ENCODE measurements at regions not wholly inside any gene's neighbourhood (a gene's known extent, or its start where the extent isn't known, plus 50 kb on each side); places are given as distances from the start of the nearest gene placed in this dataset.

DNA sequence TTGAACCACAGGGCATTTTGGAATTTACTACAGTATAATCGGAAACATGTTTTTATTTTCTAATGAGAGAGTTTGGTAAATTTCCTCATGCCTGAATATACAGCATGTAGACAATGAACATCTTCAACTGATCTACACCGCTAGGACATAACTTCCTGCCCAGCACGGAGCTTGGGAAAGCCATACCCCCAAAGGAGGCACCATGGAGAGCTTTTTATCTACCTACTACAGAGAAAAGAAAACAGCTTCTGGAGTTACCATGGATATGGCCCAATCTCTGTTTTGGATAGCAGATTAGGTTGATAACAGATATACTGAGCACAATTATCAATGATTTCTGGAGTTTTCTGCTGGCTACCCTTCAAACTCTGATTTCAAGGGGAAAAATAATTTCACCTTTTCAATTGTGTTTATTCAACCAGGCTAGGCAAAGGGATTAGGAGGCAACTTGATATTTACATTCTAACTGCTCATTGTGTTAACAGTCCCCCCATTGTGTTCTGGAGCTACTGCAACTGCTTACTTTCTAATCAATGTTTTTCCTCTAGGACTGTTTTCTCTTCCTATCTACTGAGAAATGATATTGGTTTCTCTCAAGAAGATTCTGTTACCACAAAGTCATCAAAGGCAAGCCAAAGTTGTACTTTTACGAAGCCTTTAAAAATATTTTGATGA lies 123.0 kb upstream of the ARHGAP28 start:
- no peak for DNase-seq (ENCODE audit: low read depth, low spot score)

DNA sequence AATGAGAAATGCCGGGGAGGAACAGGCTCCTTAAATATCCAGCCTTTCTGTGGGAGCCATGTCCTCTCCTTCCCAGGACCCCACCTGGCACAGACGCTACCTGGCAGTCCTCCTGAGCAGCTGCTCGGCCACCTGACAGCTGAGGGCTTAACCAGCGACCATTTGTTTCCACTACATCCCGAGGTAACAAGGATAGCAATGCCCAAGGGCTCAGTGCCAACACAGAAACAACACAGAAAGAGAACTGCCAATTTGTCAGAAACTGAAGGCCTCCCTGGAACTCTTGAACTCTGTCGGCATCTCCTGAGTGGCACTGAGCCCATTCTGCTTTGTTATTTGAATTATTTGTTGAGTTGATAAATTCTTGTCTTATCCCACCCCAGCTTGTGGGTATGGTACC lies 122.2 kb upstream of the ARHGAP28 start:
- no peak for DNase-seq (ENCODE audit: low read depth, low spot score)

DNA sequence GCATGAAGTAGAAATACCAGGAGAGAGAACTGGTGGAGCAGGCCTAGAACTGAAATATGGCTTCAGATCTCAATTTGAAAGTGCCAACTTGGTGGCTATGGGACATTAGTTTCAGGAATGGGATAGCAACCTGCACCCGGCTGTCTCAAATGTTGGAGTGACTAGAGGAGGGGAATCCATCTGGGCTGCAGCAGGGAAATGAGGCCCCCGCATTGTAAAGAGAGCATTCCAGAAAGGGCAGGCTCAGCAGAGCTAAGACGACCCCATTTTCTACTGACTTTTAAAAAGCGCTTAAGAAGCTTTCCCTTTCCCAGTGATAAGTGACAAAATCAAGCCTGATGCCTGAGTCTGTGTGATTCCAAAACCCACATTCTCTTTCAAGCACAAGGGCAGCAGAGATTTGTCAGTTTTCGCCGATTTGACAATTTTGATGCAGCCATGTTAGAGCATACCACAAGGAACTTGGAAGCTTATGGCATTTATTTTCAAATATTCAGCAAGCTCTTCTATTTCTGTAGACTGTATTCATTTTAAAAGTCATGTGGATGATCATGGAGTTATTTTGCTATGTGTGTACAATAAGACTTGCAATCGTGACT lies 119.8 kb upstream of the ARHGAP28 start:
- no peak for DNase-seq (ENCODE audit: low read depth, low spot score)

DNA sequence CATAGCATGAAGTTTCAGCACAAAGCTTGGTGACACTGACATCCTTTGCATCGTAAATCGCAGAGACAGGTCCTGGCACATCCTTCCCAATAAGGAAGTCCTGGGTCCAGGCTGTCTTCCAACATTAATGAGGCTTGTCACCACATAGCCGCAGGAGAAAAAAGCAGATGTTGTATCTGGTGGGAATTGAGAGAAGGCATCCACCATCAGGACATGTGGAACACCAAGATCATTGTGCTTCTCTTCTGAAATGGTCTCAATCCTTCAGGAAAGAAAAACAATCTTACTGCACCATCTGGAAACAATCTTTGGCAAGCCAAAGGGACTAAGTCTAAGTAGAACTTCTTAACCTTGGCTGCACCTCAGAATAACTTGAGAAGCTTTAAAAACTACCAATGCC lies 119.0 kb upstream of the ARHGAP28 start:
- DNase-seq (ENCODE audit: low read depth, low spot score) = no peak

DNA sequence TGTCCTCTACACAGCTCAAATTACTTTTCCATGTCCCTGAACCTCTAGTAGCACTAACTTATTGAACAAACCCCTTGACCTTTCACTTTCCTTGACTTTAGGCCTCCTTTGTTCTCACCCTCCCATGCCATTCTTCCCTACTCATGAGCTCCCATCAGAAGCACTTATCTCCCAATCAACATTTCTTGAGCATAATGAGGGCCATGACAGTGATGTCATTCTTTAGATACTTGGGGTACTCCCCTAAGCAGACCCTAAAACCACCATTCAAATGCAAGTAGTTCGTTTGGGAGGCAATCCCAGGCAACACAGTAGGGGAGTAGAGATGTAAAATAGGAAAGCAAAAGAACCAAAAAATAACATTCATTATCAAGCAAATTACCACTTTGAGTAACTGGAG lies 115.9 kb upstream of the ARHGAP28 start:
- DNase-seq (ENCODE audit: low read depth, low spot score) = no peak

DNA sequence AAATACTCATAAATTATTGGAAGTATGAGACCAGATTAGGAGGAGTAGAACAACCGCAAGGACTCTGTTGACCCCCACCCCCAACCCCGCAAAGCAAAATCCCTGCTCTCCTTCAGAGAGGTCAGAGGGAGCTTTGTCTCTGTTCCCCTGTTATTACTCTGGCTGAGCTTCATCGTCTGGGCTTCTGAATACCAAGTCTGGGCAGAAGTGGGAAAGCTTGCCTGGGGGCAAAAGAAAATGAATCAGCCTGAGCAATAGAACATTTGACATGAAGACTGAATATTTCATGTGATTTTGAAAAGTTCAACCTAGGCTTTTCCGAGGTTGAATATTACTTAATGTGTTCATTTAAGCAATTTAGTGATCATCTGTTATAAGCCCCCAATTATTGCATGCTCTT lies 114.6 kb upstream of the ARHGAP28 start:
- no peak for DNase-seq (ENCODE audit: low read depth, low spot score)

DNA sequence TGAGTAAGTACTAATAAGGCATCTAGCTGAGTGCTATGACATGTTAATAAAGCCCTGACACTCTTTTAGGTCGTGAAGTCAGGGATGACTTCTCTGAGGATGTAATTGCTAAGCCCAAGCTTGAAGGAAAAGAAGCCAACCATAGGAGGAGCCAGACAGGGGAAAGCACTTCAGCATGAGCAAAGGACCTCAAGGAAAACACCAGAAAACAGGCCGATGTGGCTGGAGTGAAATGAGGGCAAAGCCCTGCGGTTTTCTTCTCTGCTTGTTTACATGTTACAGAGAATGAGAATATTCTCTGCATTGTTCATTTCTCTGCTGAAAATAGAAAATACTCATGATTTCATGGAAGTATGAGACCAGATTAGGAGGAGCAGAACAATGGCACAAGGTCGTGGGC lies 112.5 kb upstream of the ARHGAP28 start:
- no peak for DNase-seq (ENCODE audit: low read depth, low spot score)

DNA sequence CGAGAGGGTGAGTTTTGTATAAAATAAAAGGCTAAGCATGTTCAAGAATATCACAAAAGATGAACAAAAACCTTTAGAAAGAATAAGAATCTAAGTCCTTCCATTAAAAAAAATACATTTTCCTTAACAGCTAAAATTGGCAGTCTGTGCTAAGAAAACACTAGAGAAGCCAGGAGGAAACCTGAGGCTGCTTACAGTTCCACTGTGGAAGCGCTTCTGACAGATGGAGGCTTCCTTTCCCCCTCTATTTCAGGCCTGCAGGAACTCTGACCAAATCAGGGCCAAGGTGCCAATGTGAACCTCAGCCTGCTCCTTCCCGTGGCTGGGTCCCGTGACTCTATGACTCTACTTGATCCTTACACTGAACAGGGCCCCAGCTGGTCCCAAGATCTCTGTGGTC lies 108.1 kb upstream of the ARHGAP28 start:
- DNase-seq (ENCODE audit: low read depth, low spot score) = no peak

DNA sequence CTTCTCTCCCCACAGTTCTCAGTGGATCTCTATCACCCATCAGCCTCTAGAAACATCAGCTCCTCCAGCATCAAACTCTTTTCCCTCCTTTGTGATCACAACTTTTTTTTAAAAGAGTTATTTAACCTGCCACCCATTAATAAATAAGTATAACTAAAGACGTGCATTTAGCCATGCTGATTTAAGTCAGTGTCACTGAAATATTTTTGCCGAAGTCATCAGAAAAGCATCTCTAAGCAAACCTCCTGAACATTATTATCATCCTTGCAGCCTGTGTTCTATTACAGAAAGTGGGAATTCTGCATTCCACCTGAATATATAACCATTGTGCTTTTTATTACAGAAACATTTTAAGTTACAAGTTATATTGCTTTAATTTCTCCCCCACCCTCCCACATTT lies 106.2 kb upstream of the ARHGAP28 start:
- no peak for DNase-seq (ENCODE audit: low read depth, low spot score)

DNA sequence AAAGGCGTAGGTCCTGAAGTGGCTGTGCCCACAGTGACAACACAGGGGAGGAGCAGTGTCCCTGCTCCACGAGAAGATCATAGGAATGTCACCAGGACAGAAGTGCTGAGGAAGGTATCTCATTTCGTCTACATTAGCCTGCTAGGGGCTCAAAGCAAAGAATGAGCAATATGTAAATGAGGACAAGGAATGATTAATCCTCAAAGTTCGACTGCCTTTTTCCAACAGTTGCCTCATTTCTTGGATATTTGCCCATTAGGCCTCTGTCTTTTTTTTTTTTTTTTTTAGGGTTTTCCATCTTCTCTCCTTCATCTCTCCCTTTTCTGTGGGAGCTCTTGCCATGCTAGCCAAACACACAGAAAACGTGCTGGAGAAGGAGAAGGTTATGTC lies 105.2 kb upstream of the ARHGAP28 start:
- no peak for DNase-seq (ENCODE audit: low read depth, low spot score)

DNA sequence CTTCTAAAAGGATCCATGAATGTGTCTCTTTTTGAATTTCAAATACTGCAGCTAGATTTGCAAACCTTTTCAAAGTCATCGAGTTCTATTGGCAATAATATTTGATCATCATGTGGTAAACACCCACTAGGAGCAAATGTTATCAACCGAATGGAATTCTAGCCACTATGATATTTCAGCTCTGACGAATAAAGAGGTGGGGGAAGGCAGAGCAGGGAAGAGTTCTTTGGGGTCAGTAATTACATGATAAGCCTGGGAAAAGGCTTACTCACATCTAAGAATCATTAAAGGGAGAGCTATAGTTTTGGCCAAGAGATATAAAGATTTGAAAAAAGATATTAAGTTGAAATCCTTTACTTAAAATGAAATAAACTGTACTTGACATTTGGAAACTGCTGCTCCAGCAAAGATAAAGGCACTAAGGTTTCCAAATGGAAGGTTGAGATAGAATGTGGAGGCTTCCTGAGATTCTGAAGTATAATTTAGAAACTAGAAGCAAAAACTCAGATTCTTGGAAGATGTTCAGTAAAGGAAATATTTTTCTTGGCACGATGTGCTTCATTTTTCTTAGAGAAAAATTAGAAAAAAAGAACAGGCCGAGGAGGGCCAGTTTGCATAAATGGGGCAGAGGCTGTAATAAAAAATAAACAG lies 104.7 kb upstream of the ARHGAP28 start:
- DNase-seq (ENCODE audit: low read depth, low spot score) = no peak

DNA sequence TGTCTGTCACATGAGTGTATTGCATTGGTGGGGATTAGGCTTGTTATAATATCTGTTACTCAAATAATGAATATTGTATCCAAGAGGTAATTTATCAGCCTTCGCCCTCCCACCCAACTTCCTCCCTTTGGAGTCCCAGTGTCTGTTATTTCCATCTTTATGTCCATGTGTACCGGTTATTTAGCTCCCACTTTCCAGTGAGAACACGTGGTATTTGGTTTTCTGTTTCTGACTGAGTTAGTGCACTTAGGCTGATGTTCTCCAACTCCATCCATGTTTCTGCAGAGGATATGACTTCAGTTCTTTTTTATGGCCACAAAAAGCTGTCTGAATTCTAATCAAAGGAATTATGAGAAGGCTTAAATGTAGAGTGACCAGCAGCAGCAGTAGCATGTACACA lies 104.0 kb upstream of the ARHGAP28 start:
- no peak for DNase-seq (ENCODE audit: low read depth, low spot score)

DNA sequence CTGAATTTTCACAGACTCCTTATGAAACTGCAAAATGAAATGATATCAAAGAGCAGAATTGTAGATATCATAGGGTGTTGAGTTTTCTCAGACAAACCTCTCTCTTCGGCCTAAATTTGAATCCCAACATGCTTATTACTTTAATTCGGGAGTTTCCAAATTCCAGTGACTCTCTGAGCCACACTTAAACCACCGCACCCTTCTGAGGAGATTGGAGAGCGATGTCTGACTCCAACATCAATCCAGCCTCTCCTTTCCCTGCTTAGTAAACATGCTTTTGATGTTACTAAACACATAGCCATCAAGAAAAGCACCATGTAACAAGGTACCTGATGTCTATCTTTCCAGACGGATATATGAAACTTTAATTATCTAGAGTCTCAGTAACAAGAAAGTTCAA lies 103.1 kb upstream of the ARHGAP28 start:
- DNase-seq (ENCODE audit: low read depth, low spot score) = no peak

DNA sequence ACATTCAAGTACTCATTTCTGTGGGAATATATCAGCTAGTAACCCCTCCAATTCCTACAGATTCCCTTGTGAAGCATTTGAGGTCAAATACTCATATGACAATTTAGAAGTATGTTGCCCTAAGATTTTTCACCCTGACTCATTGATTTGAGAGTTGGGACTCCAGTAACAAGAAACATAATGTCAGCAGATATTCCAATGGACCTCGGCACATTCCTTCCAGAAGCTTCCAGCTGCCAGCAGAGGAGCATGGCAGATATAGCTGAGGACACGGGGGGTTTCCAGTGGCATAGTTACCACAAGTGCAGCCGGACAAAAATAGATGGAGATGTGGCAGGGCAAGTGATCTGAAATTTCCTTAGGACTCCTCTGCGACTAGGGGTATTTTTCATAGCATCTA lies 101.9 kb upstream of the ARHGAP28 start:
- DNase-seq (ENCODE audit: low read depth, low spot score) = no peak

DNA sequence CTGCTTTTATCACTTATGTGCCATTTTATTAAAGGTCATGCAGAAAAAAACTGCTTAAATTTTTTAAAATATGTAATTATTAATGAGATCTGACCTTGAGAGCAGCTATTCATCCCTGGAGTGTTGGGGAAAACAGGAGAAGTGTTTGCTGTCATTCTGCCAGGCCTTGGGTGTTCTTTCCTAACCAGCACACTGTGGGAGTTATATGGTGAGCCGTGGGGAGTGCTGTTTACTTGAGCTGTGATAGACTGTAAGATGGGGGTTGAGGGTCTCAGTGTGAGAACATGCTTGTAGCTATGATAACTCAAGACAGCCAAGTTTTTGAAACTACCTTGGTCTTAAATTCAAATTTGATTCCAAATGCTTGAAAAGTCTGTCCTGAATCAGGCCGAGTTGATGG lies 101.3 kb upstream of the ARHGAP28 start:
- peak; percentile 65 for DNase-seq (ENCODE audit: low read depth, low spot score)

DNA sequence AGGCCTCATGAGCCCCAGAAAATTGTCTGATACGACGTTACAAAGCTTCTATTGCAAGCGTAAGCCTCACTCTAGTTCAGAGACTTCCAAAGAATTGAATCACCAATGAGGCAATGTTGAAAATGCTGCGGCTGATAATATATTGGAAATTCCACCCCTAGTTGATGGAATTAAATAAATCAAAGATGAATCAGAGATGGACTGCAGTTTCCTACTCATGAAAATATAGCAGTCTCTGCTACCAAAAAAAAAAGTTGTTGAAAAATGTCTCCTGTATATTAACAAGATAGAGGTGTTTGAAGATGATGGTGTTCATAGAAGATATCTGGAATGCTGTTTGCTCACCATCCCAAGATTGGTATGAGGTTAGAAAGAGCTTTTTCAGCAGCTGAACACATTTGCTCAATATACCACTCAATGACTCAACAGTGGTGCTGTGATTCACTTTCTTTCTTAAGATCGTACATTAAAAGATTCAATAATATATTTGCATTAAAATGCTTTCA lies 99.8 kb upstream of the ARHGAP28 start:
- DNase-seq (ENCODE audit: low read depth, low spot score) = no peak

DNA sequence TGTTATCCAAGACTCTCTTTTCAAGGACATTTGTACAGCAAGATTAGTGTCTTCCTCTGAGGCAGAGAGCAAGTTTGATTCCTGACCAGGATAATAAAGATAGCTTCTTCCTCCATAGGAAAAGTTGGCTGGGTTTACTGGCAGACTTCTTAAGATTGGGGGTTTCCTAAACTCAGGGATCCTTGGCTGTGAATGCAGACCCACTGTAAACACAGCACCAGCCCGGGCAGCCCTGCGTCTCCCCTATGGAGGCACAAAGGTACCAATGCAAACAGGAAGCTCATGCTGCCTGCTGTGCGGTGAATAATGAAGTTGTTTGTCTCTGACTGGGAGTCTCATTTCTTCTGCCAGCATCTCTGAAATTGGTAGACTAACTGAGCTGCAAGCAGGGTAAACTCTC lies 96.2 kb upstream of the ARHGAP28 start:
- no peak for DNase-seq (ENCODE audit: low read depth, low spot score)

DNA sequence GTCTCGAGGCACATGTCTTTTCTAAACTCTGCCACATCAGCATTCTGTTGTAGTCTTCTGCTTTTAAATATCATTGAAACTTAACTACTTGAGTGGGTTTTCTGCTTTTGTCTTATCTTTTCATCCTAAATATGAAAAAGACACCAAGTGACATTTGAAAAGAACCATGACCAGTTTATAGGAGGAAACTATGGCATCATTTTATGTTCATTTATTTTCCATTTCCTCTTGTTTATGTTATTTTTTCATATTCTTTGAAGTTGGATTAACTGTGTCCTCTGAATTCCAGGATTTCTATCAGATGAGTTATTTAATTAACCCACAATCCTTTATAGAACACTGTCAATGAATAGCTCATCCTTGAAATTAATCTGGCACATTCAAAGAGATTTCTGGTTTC lies 93.4 kb upstream of the ARHGAP28 start:
- no peak for DNase-seq (ENCODE audit: low read depth, low spot score)

DNA sequence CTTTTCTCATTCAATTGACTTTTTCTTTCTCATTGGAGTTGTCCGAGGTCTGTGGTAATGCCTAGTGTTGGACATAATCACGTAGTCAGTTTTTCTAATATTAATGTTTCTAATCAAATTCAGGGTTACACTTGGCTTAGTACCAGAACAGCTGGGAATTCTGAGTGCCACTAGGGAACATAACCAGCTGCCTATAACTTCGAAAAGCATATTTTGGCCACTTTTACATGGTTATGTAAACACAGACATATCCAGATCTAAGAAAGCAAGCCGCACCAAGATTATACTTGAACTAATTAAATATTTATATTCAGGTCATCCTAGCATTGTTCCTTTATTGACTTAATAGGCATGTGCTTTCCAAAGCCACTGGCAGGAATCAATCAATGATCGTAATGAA lies 91.1 kb upstream of the ARHGAP28 start:
- DNase-seq (ENCODE audit: low read depth, low spot score) = no peak

DNA sequence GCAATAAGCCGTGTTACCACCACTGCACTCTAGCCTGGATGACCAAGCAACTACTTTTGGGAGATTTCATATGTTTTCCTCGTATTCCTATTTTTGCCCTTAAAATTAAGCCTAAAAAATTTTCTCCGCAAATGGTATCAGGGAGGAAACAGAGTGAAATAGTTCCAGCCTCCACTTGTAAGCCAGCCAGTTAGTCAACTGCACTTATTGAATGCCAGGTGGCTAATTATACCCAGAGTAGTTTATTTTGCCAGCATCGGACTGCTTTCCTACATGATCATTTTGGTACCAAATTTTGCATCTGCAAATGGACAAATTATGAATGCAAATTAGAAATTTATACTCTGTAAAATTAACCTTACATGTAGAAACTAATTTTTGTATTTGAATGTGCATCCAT lies 90.2 kb upstream of the ARHGAP28 start:
- DNase-seq (ENCODE audit: low read depth, low spot score) = no peak

DNA sequence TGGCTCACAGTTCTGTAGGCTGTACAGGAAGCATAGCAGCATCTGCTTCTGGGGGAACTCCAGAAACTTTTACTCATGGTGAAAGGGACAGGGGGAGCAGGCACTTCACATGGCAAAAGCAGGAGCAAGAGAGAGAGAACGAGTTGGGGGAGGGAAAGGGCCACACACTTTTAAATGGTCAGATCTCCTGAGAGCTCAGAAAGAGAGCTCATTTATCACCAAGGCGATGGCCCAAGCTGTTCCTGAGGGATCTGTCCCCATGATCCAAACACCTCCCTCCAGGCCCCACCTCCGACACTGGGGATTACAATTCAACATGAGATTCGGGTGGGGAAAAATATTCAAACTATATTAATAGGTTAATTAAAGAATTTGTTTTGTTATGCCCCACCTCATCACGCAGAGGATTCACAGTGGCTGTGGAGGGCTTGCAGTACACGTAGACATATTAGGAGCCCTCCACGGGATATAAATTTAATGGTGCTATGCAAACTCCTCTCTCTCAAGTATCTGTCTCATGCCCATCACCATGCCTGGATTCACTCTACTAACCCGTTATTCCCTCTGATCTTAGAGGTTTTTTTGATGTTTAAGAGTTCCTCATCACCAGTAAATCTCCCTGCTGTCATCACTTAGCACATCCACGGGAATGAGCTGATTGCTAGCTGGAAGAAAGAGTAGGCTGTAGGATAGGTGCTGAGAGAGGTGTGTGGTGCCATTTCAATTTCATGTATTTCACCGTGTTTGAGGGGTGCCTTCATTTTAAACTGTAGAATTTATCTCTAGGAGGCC lies 84.5 kb upstream of the ARHGAP28 start:
- no peak for DNase-seq (ENCODE audit: low read depth, low spot score)

DNA sequence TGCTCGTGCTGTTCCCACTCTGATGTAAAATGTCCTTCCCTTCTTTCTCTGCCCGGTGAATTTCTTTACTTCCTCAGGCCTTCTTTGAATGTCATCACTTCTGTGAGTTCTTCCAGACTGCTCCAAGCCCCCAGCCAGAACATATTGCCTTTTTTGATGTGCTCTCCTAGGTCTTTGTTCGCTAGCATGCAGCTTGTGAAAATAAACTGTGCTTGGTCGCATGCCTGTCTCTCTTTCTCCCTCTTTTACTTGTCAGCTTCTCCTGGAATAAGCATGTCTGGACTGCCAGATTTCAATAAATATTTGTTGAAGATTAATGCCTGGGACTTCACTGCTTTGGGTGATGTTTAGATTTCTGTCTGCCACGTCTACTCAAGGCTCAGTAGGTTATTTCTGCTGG lies 82.7 kb upstream of the ARHGAP28 start:
- DNase-seq (ENCODE audit: low read depth, low spot score) = no peak

All from brain pericyte (primary cell).